DMS114 treated with DMSO at 0.1 percent for 48 hours (cell line): ENCODE measurements at regions not wholly inside any gene's neighbourhood (a gene's known extent, or its start where the extent isn't known, plus 50 kb on each side); places are given as distances from the start of the nearest gene placed in this dataset.
"Not testable (repeated sequence)": the region's sequence is repeated elsewhere in the genome, so short reads cannot be mapped to it uniquely, and the experiment has no call there.

Experiments
- DNase-seq: peaks from one replicate; lab custom pipeline; 2025; ENCODE audit not compliant: unreplicated experiment; lab: John Stamatoyannopoulos, UW

DNA sequence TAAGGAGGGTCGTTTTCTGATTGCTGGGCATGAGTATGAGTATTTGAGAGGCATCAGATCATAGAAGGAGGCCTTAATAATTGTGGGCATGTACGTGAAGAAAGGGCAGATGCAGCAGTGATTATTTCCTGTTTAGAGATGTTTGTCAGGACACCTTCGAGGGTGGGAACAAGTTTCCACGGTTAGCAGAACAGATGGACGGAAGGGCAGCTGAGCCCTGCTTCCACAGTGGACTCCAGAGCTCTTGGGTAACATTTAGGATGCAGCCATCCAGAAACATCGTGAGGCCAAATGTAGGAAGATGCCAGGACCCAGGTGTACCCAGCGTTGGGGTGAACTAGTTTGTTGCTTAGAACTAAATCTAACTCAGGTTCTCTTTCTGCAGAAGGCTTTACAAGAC lies 231.3 kb upstream of the FAT1 start:
- DNase-seq: no peak

DNA sequence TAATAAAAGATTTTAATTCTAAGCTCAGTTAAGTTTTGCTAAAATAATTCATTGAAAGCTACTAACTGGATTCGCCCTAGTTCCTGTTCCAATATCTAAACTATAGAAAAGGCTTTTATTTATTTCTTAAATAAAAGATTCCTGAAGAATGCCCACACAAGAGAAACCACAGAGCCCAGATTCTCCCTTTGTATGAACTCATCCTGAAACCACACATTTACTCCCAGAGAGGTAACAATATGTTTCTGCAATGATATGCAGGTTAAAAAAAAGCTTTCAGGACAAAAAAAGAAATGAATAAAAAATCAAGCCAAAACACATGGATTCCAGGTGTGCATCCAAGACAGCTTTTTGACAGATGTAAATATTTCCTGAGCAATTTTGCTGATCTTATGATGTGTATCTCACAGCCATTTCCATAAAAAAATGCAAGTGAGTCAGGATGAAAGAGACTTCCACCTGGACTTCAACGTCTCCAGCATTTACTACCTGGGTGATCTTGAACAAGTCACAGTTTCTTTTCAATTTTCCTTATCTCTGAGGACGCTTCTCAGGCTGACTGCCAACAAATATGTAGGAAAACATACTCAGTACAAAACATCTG lies 234.4 kb upstream of the FAT1 start:
- no peak for DNase-seq

DNA sequence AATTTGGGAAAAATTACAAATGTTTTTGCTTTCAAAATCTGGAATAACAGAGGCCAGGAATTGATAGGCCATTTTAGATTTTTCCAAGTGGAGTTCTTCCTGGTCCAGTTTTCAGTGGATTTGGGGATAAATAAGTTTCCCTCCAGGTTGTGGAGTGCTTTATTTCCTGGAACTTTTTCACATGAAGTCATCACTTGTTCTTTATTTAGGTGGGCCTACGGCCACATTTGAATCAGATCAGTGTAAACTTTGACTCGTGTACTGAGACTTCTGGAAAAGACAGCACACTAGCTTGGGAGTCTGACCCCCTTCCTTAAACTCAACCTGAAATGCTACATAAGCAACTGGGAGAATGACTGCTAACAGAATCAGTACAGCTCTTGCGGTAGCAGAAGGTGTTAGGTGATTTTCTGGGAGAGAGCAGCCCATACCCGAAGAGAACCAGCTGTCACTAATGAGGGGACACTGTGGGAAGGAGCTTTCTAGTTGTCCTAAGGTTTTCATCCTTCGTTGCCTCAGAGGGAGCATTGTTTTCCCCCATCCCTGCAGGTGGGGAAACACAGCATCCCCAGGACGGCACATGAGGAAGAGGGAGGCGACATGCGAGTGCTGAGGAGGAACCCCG lies 235.2 kb upstream of the FAT1 start:
- DNase-seq: no peak

GRCh38 chr4:186979961-186980745 lies 256.5 kb upstream of the FAT1 start:
- DNase-seq: no peak

- no peak for DNase-seq
Observed at GRCh38 chr4:186981161-186981560, 257.5 kb upstream of the FAT1 start.

- no peak for DNase-seq
Observed at GRCh38 chr4:186982160-186982559, 258.5 kb upstream of the FAT1 start.

GRCh38 chr4:186984105-186984644 lies 260.5 kb upstream of the FAT1 start:
- DNase-seq: no peak

DNA sequence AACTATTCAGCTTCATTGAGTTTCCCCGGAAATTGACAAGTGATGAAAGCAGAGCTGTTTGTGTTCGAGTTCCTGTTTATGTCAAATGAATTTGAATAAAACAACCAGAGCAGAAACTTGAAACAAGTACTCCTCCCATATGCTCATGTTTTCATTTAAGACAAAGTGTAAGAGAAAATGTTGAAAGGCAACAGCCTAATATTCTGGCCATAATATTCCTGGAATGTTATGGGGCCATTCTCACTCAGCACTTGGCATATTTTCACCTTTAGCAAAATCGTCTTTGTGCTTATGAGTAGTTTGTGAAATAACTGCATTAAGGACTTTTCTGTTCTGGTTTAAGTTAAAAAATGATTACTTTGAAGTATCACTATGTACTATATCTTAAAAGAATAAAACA lies 276.0 kb upstream of the FAT1 start:
- DNase-seq: no peak

DNA sequence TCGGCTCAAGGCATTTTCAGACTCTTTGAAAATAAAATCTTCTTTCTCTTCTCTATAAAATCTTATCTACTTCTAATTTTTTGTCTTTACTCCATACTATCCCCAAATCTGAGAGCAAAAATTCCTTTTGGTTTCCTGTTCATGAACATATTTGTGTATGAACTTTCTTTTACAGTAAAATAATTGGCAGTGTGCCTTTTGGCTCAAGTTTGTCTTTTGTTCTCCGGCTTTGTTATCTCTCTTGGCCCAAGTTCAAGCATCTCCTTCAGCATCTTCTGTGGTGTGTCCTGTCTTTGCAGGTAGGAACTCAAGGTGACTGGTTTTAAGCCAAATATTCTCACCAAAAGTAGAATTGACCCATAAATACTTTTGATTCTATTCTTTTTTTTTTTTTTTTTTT lies 276.6 kb upstream of the FAT1 start:
- no peak for DNase-seq

GRCh38 chr4:187002133-187002532 lies 278.5 kb upstream of the FAT1 start:
- not testable (repeated sequence) for DNase-seq

DNA sequence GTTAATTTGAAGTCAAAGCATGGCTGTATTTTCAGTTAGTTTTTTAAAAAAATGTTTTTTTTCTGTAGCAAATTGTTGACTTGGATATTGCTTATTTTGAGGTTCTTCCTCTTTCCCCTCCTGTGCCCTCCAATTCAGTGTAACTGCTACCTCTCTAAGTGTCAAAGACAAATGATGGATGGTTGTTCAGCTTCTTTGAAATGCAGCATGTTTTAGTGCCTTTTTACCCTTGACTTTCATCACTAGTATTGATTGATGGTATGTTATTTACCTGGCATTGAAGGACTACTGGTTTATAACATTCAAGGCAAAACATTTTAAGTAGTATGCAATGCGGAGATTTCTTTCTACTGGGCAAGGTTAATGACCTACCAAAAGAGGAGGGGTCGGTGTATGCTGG lies 281.0 kb upstream of the FAT1 start:
- no peak for DNase-seq

GRCh38 chr4:187006189-187006618 lies 282.5 kb upstream of the FAT1 start:
- no peak for DNase-seq

GRCh38 chr4:187010052-187010451 lies 286.4 kb upstream of the FAT1 start:
- no peak for DNase-seq

DNA sequence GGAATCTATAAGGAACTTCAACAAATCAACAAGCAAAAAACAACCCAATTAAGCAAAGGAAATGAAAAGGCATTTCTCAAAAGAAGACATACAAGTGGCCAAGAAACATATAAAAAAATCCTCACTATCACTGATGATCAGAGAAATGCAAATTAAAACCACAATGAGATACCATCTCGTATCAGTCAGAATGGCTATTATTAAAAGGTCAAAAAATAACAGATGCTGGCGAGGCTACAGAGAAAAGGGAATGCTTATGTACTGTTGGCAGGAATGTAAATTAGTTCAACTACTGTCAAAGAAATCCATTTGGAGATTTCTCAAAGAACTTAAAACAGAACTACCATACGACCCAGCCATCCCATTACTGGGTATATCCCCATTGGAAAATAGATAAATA lies 292.4 kb upstream of the FAT1 start:
- DNase-seq: no peak

- no peak for DNase-seq
Observed at GRCh38 chr4:187017147-187017546, 293.5 kb upstream of the FAT1 start.

GRCh38 chr4:187019896-187020295 lies 296.2 kb upstream of the FAT1 start:
- no peak for DNase-seq

- no peak for DNase-seq
Observed at GRCh38 chr4:187020676-187021075, 297.0 kb upstream of the FAT1 start.

- no peak for DNase-seq
Observed at GRCh38 chr4:187021436-187022205, 298.0 kb upstream of the FAT1 start.

DNA sequence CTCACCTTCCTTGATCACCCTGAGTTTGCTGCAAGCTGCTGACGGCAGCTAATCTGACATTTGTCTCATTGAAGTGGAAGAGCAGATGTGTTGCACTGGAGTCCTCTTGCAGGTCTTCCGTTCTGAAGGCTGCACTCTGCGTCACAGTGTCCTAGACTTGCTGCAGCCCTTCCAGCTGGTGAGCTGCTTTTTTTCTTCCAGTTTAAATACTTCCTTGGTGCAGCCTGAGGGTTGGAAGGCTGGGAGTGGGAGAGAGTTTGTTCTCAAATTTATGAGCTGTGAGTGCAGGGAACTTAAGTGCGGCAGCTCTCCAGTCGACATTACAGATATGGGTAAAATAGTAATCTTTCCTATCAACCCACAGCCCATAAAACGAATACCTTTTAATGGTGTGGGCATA lies 303.6 kb upstream of the FAT1 start:
- DNase-seq: no peak

GRCh38 chr4:187042251-187042650 lies 318.6 kb upstream of the FAT1 start:
- DNase-seq: no peak

GRCh38 chr4:187046471-187046870 lies 322.8 kb upstream of the FAT1 start:
- no peak for DNase-seq
